OCI-LY1 (cell line): ENCODE measurements at regions not wholly inside any gene's neighbourhood (a gene's known extent, or its start where the extent isn't known, plus 50 kb on each side); places are given as distances from the start of the nearest gene placed in this dataset.

ENCODE experiments used
- CTCF ChIP-seq: fragments of 200-600 bp; sonication (generic), shearing (Covaris generic); IDR thresholded peaks from 2 replicates; pipeline ENCODE4 v1.5.1; 2017; ENCODE audit warnings: mild to moderate bottlenecking, antibody characterized with exemption, low read length, moderate library complexity, mixed read lengths
- EZH2 ChIP-seq: fragments of 200-600 bp; sonication (generic), shearing (Covaris generic); IDR thresholded peaks from 2 replicates; pipeline ENCODE4 v1.8.0; 2017; ENCODE audit warnings: borderline replicate concordance, mixed run types, mild to moderate bottlenecking, antibody characterized with exemption, low read length, moderate library complexity, mixed read lengths

- TF ChIP-seq CTCF (no peak), EZH2 (no peak)
These were observed 383.6 kb upstream of the SMIM21 start for GRCh38 chr18:75810961-75811551.
